ENCODE measurements at regions not wholly inside any gene's neighbourhood (a gene's known extent, or its start where the extent isn't known, plus 50 kb on each side); places are given as distances from the start of the nearest gene placed in this dataset.

DNA sequence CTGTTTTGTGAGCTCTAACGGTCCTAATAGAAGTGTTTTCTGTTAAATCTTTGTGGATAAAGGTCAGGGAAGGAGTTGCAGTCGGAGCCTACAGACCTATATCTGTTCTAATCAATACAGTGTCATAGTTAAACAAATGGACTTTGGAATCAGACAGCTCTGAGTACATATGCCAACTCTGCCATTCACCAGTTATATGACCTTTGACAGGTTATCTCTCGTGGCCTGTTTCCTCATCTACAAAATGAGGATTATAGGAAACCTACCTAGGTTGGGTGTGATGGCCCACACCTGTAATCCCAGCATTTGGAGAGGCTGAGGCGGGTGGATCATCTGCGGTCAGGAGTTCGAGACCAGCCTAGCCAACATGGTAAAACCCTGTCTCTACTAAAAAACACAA lies 89.7 kb downstream of the MID1IP1 start:
- H3K36me3 ChIP-seq (ENCODE audit: control insufficient read depth, insufficient read depth, low read length), result no peaks in the 10 kb centered on the region
- H3K9ac ChIP-seq (ENCODE audit: low read depth, low read length), result no peak overlapping the region
- no peaks in the 10 kb centered on the region for H3K9me3 ChIP-seq (ENCODE audit: control insufficient read depth, insufficient read depth, low read length)
- peaks cover 4% of the 10 kb centered on the region for H3K4me1 ChIP-seq (ENCODE audit: control insufficient read depth, insufficient read depth, low read length)
- H3K4me3 ChIP-seq (ENCODE audit: low read depth, low read length), result no peak overlapping the region
- no peaks in the 10 kb centered on the region for H3K27me3 ChIP-seq (ENCODE audit: control insufficient read depth, insufficient read depth, low read length)

- H3K9ac ChIP-seq (ENCODE audit: low read depth, low read length), result no peak overlapping the region
- no peak overlapping the region for H3K4me3 ChIP-seq (ENCODE audit: low read depth, low read length)
- H3K27me3 ChIP-seq (ENCODE audit: control insufficient read depth, insufficient read depth, low read length), result no peaks in the 10 kb centered on the region
- H3K4me1 ChIP-seq (ENCODE audit: control insufficient read depth, insufficient read depth, low read length), result peaks cover 4% of the 10 kb centered on the region
- H3K9me3 ChIP-seq (ENCODE audit: control insufficient read depth, insufficient read depth, low read length), result no peaks in the 10 kb centered on the region
- H3K36me3 ChIP-seq (ENCODE audit: control insufficient read depth, insufficient read depth, low read length), result no peaks in the 10 kb centered on the region
Measured at GRCh38 chrX:38891641-38892413, 90.6 kb downstream of the MID1IP1 start.

DNA sequence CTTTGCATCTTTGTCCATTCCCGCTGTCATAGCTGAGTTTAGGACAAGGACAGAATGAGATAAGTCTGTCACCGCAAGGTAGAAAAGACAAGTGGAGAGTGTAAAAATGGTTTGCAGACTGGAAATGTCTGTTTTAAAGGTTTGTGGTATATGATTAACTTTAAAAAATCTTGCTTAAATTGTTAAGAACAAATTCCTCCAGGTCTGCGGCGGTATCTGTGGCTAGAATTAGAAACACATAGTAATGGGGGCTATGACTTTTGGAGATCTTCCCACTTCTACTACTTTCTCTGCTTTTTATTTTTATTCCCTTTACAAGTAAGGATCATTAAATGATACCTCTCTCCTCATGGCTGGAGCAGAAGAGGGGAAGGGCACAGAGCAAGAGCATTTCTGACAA lies 92.2 kb downstream of the MID1IP1 start:
- Histone ChIP-seq H3K4me3 (ENCODE audit: low read depth, low read length) (no peak overlapping the region), H3K27me3 (ENCODE audit: control insufficient read depth, insufficient read depth, low read length) (no peaks in the 10 kb centered on the region)

GRCh38 chrX:38895775-38896174 lies 94.5 kb downstream of the MID1IP1 start:
- H3K27me3 ChIP-seq (ENCODE audit: control insufficient read depth, insufficient read depth, low read length), result no peaks in the 10 kb centered on the region
- peaks cover 7% of the 10 kb centered on the region for H3K4me1 ChIP-seq (ENCODE audit: control insufficient read depth, insufficient read depth, low read length)
- H3K36me3 ChIP-seq (ENCODE audit: control insufficient read depth, insufficient read depth, low read length), result no peaks in the 10 kb centered on the region
- H3K4me3 ChIP-seq (ENCODE audit: low read depth, low read length), result no peak overlapping the region
- no peak overlapping the region for H3K9ac ChIP-seq (ENCODE audit: low read depth, low read length)
- H3K9me3 ChIP-seq (ENCODE audit: control insufficient read depth, insufficient read depth, low read length), result no peaks in the 10 kb centered on the region

More for the DNA sequence above, 92.2 kb downstream of the MID1IP1 start:
- H3K36me3 ChIP-seq (ENCODE audit: control insufficient read depth, insufficient read depth, low read length), result no peaks in the 10 kb centered on the region
- H3K9ac ChIP-seq (ENCODE audit: low read depth, low read length), result no peak overlapping the region
- peaks cover 7% of the 10 kb centered on the region for H3K4me1 ChIP-seq (ENCODE audit: control insufficient read depth, insufficient read depth, low read length)
- no peaks in the 10 kb centered on the region for H3K9me3 ChIP-seq (ENCODE audit: control insufficient read depth, insufficient read depth, low read length)

DNA sequence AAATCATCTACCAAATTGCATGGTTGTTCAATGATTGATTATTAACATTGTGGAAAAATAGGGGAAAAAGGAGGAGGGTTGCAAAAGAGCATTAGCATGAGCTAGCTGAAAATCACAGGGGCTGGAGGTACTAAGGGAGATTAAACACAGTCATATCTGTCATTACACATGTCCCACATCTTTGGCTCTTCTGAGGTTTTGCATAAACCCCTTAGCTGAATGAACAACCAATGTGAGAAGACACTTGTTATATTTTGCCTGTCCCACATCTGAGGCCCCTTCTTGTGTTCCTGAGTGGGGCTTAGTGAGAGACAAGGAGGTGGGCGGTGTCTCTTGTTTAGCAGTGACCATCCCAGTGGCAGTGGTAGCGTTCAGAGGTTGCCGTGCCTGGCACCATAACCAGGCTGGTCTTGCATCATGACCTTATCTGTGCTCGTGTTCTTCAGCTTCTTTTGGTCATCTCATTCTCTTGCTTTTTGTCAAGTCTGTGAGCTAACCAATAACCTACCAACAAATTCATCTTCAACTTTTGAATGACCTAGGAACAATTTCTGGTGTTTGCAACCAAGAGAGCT lies 95.6 kb downstream of the MID1IP1 start:
- Histone ChIP-seq H3K36me3 (ENCODE audit: control insufficient read depth, insufficient read depth, low read length) (no peaks in the 10 kb centered on the region), H3K9ac (ENCODE audit: low read depth, low read length) (no peak overlapping the region), H3K4me3 (ENCODE audit: low read depth, low read length) (no peak overlapping the region), H3K9me3 (ENCODE audit: control insufficient read depth, insufficient read depth, low read length) (no peaks in the 10 kb centered on the region), H3K27me3 (ENCODE audit: control insufficient read depth, insufficient read depth, low read length) (no peaks in the 10 kb centered on the region), H3K4me1 (ENCODE audit: control insufficient read depth, insufficient read depth, low read length) (peaks cover 3% of the 10 kb centered on the region)

- peaks cover 3% of the 10 kb centered on the region for H3K4me1 ChIP-seq (ENCODE audit: control insufficient read depth, insufficient read depth, low read length)
- H3K4me3 ChIP-seq (ENCODE audit: low read depth, low read length), result no peak overlapping the region
- no peak overlapping the region for H3K9ac ChIP-seq (ENCODE audit: low read depth, low read length)
- H3K27me3 ChIP-seq (ENCODE audit: control insufficient read depth, insufficient read depth, low read length), result no peaks in the 10 kb centered on the region
- no peaks in the 10 kb centered on the region for H3K36me3 ChIP-seq (ENCODE audit: control insufficient read depth, insufficient read depth, low read length)
- H3K9me3 ChIP-seq (ENCODE audit: control insufficient read depth, insufficient read depth, low read length), result no peaks in the 10 kb centered on the region
Measured at GRCh38 chrX:38898261-38898660, 97.0 kb downstream of the MID1IP1 start.

GRCh38 chrX:38899650-38900049 lies 98.4 kb downstream of the MID1IP1 start:
- no peak overlapping the region for H3K9ac ChIP-seq (ENCODE audit: low read depth, low read length)
- H3K9me3 ChIP-seq (ENCODE audit: control insufficient read depth, insufficient read depth, low read length), result no peaks in the 10 kb centered on the region
- no peak overlapping the region for H3K4me3 ChIP-seq (ENCODE audit: low read depth, low read length)
- peaks cover 3% of the 10 kb centered on the region for H3K4me1 ChIP-seq (ENCODE audit: control insufficient read depth, insufficient read depth, low read length)
- H3K36me3 ChIP-seq (ENCODE audit: control insufficient read depth, insufficient read depth, low read length), result no peaks in the 10 kb centered on the region
- H3K27me3 ChIP-seq (ENCODE audit: control insufficient read depth, insufficient read depth, low read length), result no peaks in the 10 kb centered on the region

DNA sequence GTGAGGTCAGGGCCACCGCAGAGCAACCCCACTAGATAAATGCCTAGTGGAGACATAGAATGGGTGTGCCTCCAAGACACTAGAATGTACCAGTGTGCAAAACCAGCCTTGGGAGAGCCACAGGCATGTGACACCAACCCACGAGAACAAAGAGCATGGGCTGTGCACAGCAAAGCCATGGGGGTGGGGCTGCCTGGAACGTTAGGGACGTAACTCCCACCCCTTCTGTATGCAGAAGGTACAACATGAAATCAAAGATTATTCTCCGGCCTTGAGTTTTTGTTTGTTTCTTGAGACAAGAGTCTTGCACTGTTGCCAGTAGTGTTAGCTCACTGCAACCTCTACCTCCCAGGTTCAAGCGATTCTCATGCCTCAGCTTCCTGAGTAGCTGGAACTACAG lies 99.5 kb downstream of the MID1IP1 start:
- Histone ChIP-seq H3K9ac (ENCODE audit: low read depth, low read length) (no peak overlapping the region), H3K9me3 (ENCODE audit: control insufficient read depth, insufficient read depth, low read length) (no peaks in the 10 kb centered on the region), H3K4me1 (ENCODE audit: control insufficient read depth, insufficient read depth, low read length) (peaks cover 3% of the 10 kb centered on the region), H3K36me3 (ENCODE audit: control insufficient read depth, insufficient read depth, low read length) (no peaks in the 10 kb centered on the region), H3K27me3 (ENCODE audit: control insufficient read depth, insufficient read depth, low read length) (no peaks in the 10 kb centered on the region), H3K4me3 (ENCODE audit: low read depth, low read length) (no peak overlapping the region)

DNA sequence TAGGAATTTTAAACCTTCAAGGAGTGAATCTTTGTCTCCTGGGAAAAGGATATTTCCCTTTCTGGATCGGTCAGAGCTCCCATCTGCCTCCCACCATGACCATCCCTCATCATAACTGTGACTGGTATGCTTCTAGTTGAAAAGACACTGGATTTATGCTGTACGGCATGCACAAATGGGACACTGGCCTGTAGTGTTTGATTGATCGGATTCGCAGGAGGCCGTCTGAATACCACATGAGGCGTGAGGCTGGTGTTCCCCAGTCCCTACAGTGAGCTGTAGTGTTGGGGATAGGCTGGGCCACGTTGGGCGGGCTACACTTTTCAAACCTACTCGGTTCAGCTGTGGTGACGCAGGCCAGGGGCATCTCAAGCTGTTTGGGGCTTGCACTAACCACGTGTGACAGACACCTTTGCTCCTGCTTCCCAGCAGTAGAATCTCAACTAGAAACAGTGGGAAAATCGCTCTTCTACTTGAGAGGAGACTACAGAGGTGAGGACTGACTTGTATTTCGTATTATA lies 101.8 kb downstream of the MID1IP1 start:
- Histone ChIP-seq H3K9ac (ENCODE audit: low read depth, low read length) (no peak overlapping the region), H3K9me3 (ENCODE audit: control insufficient read depth, insufficient read depth, low read length) (no peaks in the 10 kb centered on the region), H3K27me3 (ENCODE audit: control insufficient read depth, insufficient read depth, low read length) (no peaks in the 10 kb centered on the region), H3K4me3 (ENCODE audit: low read depth, low read length) (no peak overlapping the region), H3K36me3 (ENCODE audit: control insufficient read depth, insufficient read depth, low read length) (no peaks in the 10 kb centered on the region), H3K4me1 (ENCODE audit: control insufficient read depth, insufficient read depth, low read length) (peaks cover 3% of the 10 kb centered on the region)

- Histone ChIP-seq H3K4me3 (ENCODE audit: low read depth, low read length) (no peak overlapping the region), H3K9me3 (ENCODE audit: control insufficient read depth, insufficient read depth, low read length) (no peaks in the 10 kb centered on the region)
Measured at GRCh38 chrX:38916801-38917200, 115.5 kb downstream of the MID1IP1 start.

DNA sequence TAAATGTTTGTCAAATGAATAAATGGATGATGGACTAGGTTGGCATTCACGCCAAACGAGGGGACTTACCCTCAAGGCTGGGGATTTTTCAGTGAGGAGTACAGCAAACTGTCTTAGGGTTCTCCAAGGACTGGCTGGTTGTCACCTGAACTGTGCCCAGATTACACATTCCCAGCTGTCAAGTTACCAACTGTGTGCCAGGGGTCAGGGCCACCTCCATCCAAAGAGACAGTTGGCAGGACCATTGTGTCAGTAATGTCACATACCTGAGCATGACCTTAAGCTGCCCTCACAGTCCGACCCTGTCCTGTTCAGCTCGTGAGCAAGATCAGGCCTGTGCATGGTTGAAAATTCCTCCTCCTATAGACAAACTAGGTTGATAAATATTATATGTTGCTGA lies 116.7 kb downstream of the MID1IP1 start:
- no peak overlapping the region for H3K4me3 ChIP-seq (ENCODE audit: low read depth, low read length)
- no peaks in the 10 kb centered on the region for H3K36me3 ChIP-seq (ENCODE audit: control insufficient read depth, insufficient read depth, low read length)
- no peak overlapping the region for H3K9ac ChIP-seq (ENCODE audit: low read depth, low read length)
- no peaks in the 10 kb centered on the region for H3K4me1 ChIP-seq (ENCODE audit: control insufficient read depth, insufficient read depth, low read length)
- no peaks in the 10 kb centered on the region for H3K9me3 ChIP-seq (ENCODE audit: control insufficient read depth, insufficient read depth, low read length)
- H3K27me3 ChIP-seq (ENCODE audit: control insufficient read depth, insufficient read depth, low read length), result no peaks in the 10 kb centered on the region

More at GRCh38 chrX:38916801-38917200, 115.5 kb downstream of the MID1IP1 start:
- H3K27me3 ChIP-seq (ENCODE audit: control insufficient read depth, insufficient read depth, low read length), result no peaks in the 10 kb centered on the region
- H3K36me3 ChIP-seq (ENCODE audit: control insufficient read depth, insufficient read depth, low read length), result no peaks in the 10 kb centered on the region
- H3K9ac ChIP-seq (ENCODE audit: low read depth, low read length), result no peak overlapping the region
- H3K4me1 ChIP-seq (ENCODE audit: control insufficient read depth, insufficient read depth, low read length), result no peaks in the 10 kb centered on the region

DNA sequence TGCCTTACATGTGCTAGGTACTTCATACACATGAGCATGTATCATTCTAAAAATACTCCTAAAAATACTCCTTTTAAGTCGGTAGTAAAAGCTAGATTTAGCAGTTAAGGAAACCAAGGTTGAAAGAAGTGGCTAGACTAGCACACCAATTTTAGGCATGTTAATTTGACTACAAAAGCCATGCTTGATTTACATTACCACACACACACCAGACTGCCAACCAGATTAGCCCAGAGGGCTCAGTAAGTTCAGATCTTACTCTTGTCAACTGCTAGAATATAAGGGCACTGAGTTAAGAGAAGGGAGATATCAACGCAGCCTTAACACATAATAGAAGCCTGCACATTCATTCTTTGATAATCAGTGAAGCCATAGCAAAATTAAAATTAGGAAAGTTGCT lies 117.9 kb downstream of the MID1IP1 start:
- H3K4me3 ChIP-seq (ENCODE audit: low read depth, low read length), result no peak overlapping the region

More for the DNA sequence above, 117.9 kb downstream of the MID1IP1 start:
- no peak overlapping the region for H3K9ac ChIP-seq (ENCODE audit: low read depth, low read length)
- H3K4me1 ChIP-seq (ENCODE audit: control insufficient read depth, insufficient read depth, low read length), result no peaks in the 10 kb centered on the region
- H3K27me3 ChIP-seq (ENCODE audit: control insufficient read depth, insufficient read depth, low read length), result no peaks in the 10 kb centered on the region
- H3K36me3 ChIP-seq (ENCODE audit: control insufficient read depth, insufficient read depth, low read length), result no peaks in the 10 kb centered on the region
- no peaks in the 10 kb centered on the region for H3K9me3 ChIP-seq (ENCODE audit: control insufficient read depth, insufficient read depth, low read length)
